NCI-H748 (cell line): ENCODE measurements at regions not wholly inside any gene's neighbourhood (a gene's known extent, or its start where the extent isn't known, plus 50 kb on each side); places are given as distances from the start of the nearest gene placed in this dataset.

ENCODE experiments used
- DNase-seq: peaks from one replicate; lab custom pipeline; 2025; ENCODE audit not compliant: unreplicated experiment; lab: John Stamatoyannopoulos, UW

- no peak for DNase-seq
Measured at GRCh38 chr7:68444956-68445355, 1153.3 kb upstream of the AUTS2 start.

- DNase-seq: no peak
Measured at GRCh38 chr7:68446183-68446582, 1152.1 kb upstream of the AUTS2 start.

- no peak for DNase-seq
Measured at GRCh38 chr7:68449099-68449498, 1149.2 kb upstream of the AUTS2 start.

GRCh38 chr7:68449816-68450215, 1148.5 kb upstream of the AUTS2 start:
- DNase-seq: no peak

GRCh38 chr7:68454931-68455330, 1143.3 kb upstream of the AUTS2 start:
- DNase-seq: no peak

- DNase-seq: no peak
Measured at GRCh38 chr7:68456469-68456868, 1141.8 kb upstream of the AUTS2 start.

GRCh38 chr7:68457481-68457880, 1140.8 kb upstream of the AUTS2 start:
- DNase-seq: no peak

GRCh38 chr7:68458010-68458908, 1140.0 kb upstream of the AUTS2 start:
- DNase-seq: no peak

- no peak for DNase-seq
Measured at GRCh38 chr7:68461430-68461829, 1136.8 kb upstream of the AUTS2 start.

- peak; percentile 58 for DNase-seq
Measured at GRCh38 chr7:68470836-68471435, 1127.3 kb upstream of the AUTS2 start.

GRCh38 chr7:68472688-68473087, 1125.6 kb upstream of the AUTS2 start:
- DNase-seq: no peak

- peak; percentile 37 for DNase-seq
Measured at GRCh38 chr7:68474661-68475216, 1123.5 kb upstream of the AUTS2 start.

- no peak for DNase-seq
Measured at GRCh38 chr7:68476966-68477365, 1121.3 kb upstream of the AUTS2 start.

GRCh38 chr7:68478326-68478725, 1119.9 kb upstream of the AUTS2 start:
- DNase-seq: no peak

- DNase-seq: no peak
Measured at GRCh38 chr7:68482800-68483199, 1115.5 kb upstream of the AUTS2 start.

- DNase-seq: no peak
Measured at GRCh38 chr7:68484731-68485130, 1113.5 kb upstream of the AUTS2 start.

GRCh38 chr7:68485253-68485917, 1112.9 kb upstream of the AUTS2 start:
- no peak for DNase-seq

GRCh38 chr7:68488341-68489060, 1109.8 kb upstream of the AUTS2 start:
- DNase-seq: no peak

GRCh38 chr7:68491523-68492358, 1106.5 kb upstream of the AUTS2 start:
- no peak for DNase-seq

GRCh38 chr7:68492359-68492690, 1106.0 kb upstream of the AUTS2 start:
- DNase-seq: no peak
